Activated naive CD4-positive, alpha-beta T cell treated with anti-CD3 and anti-CD28 coated beads, Interleukin-2, amount 50 U/mL, for 16 hours (primary cell): ENCODE measurements at regions not wholly inside any gene's neighbourhood (a gene's known extent, or its start where the extent isn't known, plus 50 kb on each side); places are given as distances from the start of the nearest gene placed in this dataset.
"Not testable (repeated sequence)": the region's sequence is repeated elsewhere in the genome, so short reads cannot be mapped to it uniquely, and the experiment has no call there.

Experiments
- DNase-seq: peaks from one replicate; pipeline ENCODE4 v3.0.0-alpha.2; 2020

GRCh38 chr7:4527988-4528636 lies 154.0 kb upstream of the FOXK1 start:
- no peak for DNase-seq

- DNase-seq = no peak
Observed at GRCh38 chr7:4531236-4531635, 150.9 kb upstream of the FOXK1 start.

- not testable (repeated sequence) for DNase-seq
Observed at GRCh38 chr7:4533339-4533738, 148.8 kb upstream of the FOXK1 start.

- DNase-seq = no peak
Observed at GRCh38 chr7:4549681-4550080, 132.4 kb upstream of the FOXK1 start.

GRCh38 chr7:4550117-4550516 lies 132.0 kb upstream of the FOXK1 start:
- no peak for DNase-seq

- DNase-seq = no peak
Observed at GRCh38 chr7:4552985-4553384, 129.1 kb upstream of the FOXK1 start.

GRCh38 chr7:4556868-4557793 lies 125.0 kb upstream of the FOXK1 start:
- DNase-seq = no peak

- DNase-seq = no peak
Observed at GRCh38 chr7:4561795-4562194, 120.3 kb upstream of the FOXK1 start.

GRCh38 chr7:4566714-4567113 lies 115.4 kb upstream of the FOXK1 start:
- no peak for DNase-seq

GRCh38 chr7:4574851-4575250 lies 107.2 kb upstream of the FOXK1 start:
- DNase-seq = no peak

- DNase-seq = no peak
Observed at GRCh38 chr7:4575254-4575653, 106.8 kb upstream of the FOXK1 start.

GRCh38 chr7:4602905-4603842 lies 78.9 kb upstream of the FOXK1 start:
- DNase-seq = no peak

- DNase-seq = no peak
Observed at GRCh38 chr7:4603843-4604231, 78.3 kb upstream of the FOXK1 start.

- DNase-seq = no peak
Observed at GRCh38 chr7:4604456-4604940, 77.6 kb upstream of the FOXK1 start.

GRCh38 chr7:4606797-4607196 lies 75.3 kb upstream of the FOXK1 start:
- DNase-seq = no peak

GRCh38 chr7:4607311-4607729 lies 74.8 kb upstream of the FOXK1 start:
- no peak for DNase-seq

- not testable (repeated sequence) for DNase-seq
Observed at GRCh38 chr7:4609576-4609975, 72.5 kb upstream of the FOXK1 start.

GRCh38 chr7:4610768-4611467 lies 71.2 kb upstream of the FOXK1 start:
- peak; percentile 42 for DNase-seq

- DNase-seq = no peak
Observed at GRCh38 chr7:4612237-4612636, 69.9 kb upstream of the FOXK1 start.

GRCh38 chr7:4612939-4613841 lies 68.9 kb upstream of the FOXK1 start:
- no peak for DNase-seq

GRCh38 chr7:4613846-4614548 lies 68.1 kb upstream of the FOXK1 start:
- DNase-seq = no peak
